GM04504 (cell line): ENCODE measurements at regions not wholly inside any gene's neighbourhood (a gene's known extent, or its start where the extent isn't known, plus 50 kb on each side); places are given as distances from the start of the nearest gene placed in this dataset.

Source experiments
- DNase-seq: peaks from one replicate; pipeline ENCODE4 v3.0.0-alpha.2; 2012; ENCODE audit warnings: low read depth

GRCh38 chr11:121899520-121899919 is 216.5 kb downstream of the BLID start:
- DNase-seq, result no peak

GRCh38 chr11:121898903-121899302 is 217.1 kb downstream of the BLID start:
- DNase-seq, result no peak

GRCh38 chr11:121895919-121896318 is 220.1 kb downstream of the BLID start:
- peak; percentile 58 for DNase-seq

GRCh38 chr11:121894581-121894980 is 221.4 kb downstream of the BLID start:
- no peak for DNase-seq

- no peak for DNase-seq
These were observed 223.2 kb downstream of the BLID start for GRCh38 chr11:121892863-121893262.

- DNase-seq, result peak; percentile 78
These were observed 223.8 kb downstream of the BLID start for GRCh38 chr11:121892131-121892681.

- no peak for DNase-seq
These were observed 225.0 kb downstream of the BLID start for GRCh38 chr11:121890946-121891515.

GRCh38 chr11:121890377-121890776 is 225.6 kb downstream of the BLID start:
- DNase-seq, result peak; percentile 70

GRCh38 chr11:121889931-121890330 is 226.1 kb downstream of the BLID start:
- no peak for DNase-seq

GRCh38 chr11:121889186-121889585 is 226.8 kb downstream of the BLID start:
- no peak for DNase-seq

GRCh38 chr11:121887976-121888557 is 227.9 kb downstream of the BLID start:
- no peak for DNase-seq

GRCh38 chr11:121887569-121887968 is 228.4 kb downstream of the BLID start:
- no peak for DNase-seq

GRCh38 chr11:121886996-121887395 is 229.0 kb downstream of the BLID start:
- no peak for DNase-seq

- no peak for DNase-seq
These were observed 229.8 kb downstream of the BLID start for GRCh38 chr11:121886005-121886734.

- DNase-seq, result no peak
These were observed 231.4 kb downstream of the BLID start for GRCh38 chr11:121884626-121885025.

GRCh38 chr11:121881806-121882205 is 234.2 kb downstream of the BLID start:
- peak; percentile 75 for DNase-seq

GRCh38 chr11:121877152-121877551 is 238.9 kb downstream of the BLID start:
- no peak for DNase-seq

GRCh38 chr11:121873766-121874165 is 242.2 kb downstream of the BLID start:
- no peak for DNase-seq

GRCh38 chr11:121872356-121872755 is 243.7 kb downstream of the BLID start:
- no peak for DNase-seq

GRCh38 chr11:121870206-121871045 is 245.6 kb downstream of the BLID start:
- no peak for DNase-seq

- no peak for DNase-seq
These were observed 246.5 kb downstream of the BLID start for GRCh38 chr11:121869478-121869877.

GRCh38 chr11:121866754-121867153 is 249.3 kb downstream of the BLID start:
- DNase-seq, result no peak
